H7 (cell line): ENCODE measurements at regions not wholly inside any gene's neighbourhood (a gene's known extent, or its start where the extent isn't known, plus 50 kb on each side); places are given as distances from the start of the nearest gene placed in this dataset.
"Not testable (repeated sequence)": the region's sequence is repeated elsewhere in the genome, so short reads cannot be mapped to it uniquely, and the experiment has no call there.

Experiments used
- DNase-seq: peaks from one replicate; pipeline ENCODE4 v3.0.0; 2012
- H3K27me3 ChIP-seq: 2 replicates; pipeline ENCODE4 v1.6.0; 2011; ENCODE audit warnings: mild to moderate bottlenecking, low read length; ENCODE audit not compliant: control insufficient read depth, insufficient read depth
- H3K36me3 ChIP-seq: replicated peaks from 2 replicates; pipeline ENCODE4 v1.5.1; 2011; ENCODE audit warnings: low read length; ENCODE audit not compliant: control insufficient read depth, insufficient read depth
- H3K4me3 ChIP-seq: 2 replicates; pipeline ENCODE4 v1.5.1; 2011; ENCODE audit warnings: low read depth, mild to moderate bottlenecking, control low read depth, low read length, moderate library complexity; ENCODE audit not compliant: insufficient read depth

GRCh38 chr3:110685630-110686029 is 386.0 kb upstream of the NECTIN3 start:
- peak; percentile 9 for DNase-seq
- Histone ChIP-seq H3K27me3 (no peaks in the 10 kb centered on the region), H3K4me3 (no peak overlapping the region), H3K36me3 (no peaks in the 10 kb centered on the region)

- H3K36me3 ChIP-seq = no peaks in the 10 kb centered on the region
- H3K27me3 ChIP-seq = no peaks in the 10 kb centered on the region
- no peak for DNase-seq
- H3K4me3 ChIP-seq = no peak overlapping the region
Observed at GRCh38 chr3:110686701-110687100, 384.9 kb upstream of the NECTIN3 start.

- no peak for DNase-seq
- Histone ChIP-seq H3K4me3 (no peak overlapping the region), H3K36me3 (no peaks in the 10 kb centered on the region), H3K27me3 (no peaks in the 10 kb centered on the region)
Observed at GRCh38 chr3:110687138-110687537, 384.5 kb upstream of the NECTIN3 start.

DNA sequence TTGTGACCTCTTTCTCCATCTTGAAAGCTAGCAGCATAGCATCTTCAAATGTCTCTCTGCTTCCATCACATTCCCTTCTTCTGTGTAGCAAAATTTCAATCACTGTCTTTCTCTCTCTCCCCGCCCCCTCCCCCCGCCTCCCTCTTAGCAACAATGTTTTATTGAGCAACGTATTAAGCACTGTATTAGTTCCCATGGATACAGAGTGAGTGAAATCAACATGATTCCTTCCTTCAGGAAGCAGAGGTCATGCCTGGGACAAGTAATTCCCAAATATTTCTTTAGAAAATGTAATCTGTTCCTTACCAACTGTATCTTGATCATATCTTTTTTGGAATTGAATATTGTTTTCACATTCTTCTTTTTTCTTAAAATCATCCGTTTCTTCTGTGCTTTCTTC is 373.7 kb upstream of the NECTIN3 start:
- no peaks in the 10 kb centered on the region for H3K36me3 ChIP-seq
- no peak for DNase-seq
- no peaks in the 10 kb centered on the region for H3K27me3 ChIP-seq
- H3K4me3 ChIP-seq = no peak overlapping the region

- not testable (repeated sequence) for H3K27me3 ChIP-seq, H3K36me3 ChIP-seq, H3K4me3 ChIP-seq, DNase-seq
Observed at GRCh38 chr3:110704332-110704731, 367.3 kb upstream of the NECTIN3 start.

- no peaks in the 10 kb centered on the region for H3K27me3 ChIP-seq
- H3K36me3 ChIP-seq = no peaks in the 10 kb centered on the region
- no peak for DNase-seq
- no peak overlapping the region for H3K4me3 ChIP-seq
Observed at GRCh38 chr3:110708156-110708555, 363.5 kb upstream of the NECTIN3 start.

DNA sequence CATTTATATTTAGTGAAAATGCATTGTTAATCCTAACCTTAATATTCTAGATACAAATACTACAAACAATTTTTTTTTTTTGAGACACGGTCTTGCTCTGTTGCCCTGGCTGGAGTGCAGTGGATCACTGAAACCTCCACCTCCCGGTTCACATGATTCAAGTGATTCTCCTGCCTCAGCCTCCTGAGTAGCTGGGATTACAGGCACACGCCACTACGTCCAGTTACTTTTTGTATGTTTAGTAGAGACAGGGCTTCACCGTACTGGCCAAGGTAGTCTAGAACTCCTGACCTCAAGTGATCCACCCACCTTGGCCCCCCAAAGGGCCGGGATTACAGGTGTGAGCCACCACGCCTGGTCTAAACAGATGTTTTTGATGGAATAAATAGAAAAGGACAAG is 361.5 kb upstream of the NECTIN3 start:
- no peak for DNase-seq
- Histone ChIP-seq H3K4me3 (no peak overlapping the region), H3K27me3 (no peaks in the 10 kb centered on the region), H3K36me3 (no peaks in the 10 kb centered on the region)

DNA sequence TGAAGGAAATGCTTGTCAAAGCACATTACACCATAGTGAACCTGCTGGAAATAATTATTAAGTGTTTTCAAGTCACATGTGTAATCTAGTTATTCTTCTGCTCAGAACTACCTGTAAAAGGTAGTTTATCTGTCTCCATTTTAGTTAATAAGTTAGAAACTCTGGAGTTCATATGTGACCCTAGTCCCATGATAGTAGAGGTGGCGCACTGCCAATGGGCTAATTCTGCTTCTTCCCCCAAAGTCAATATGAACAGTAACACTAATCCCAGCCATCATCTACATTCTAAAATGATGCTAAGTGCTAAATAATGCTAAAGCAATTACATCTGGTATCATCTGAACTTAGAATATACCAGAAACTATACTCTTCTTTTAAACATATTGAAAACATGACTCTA is 361.0 kb upstream of the NECTIN3 start:
- no peaks in the 10 kb centered on the region for H3K36me3 ChIP-seq
- no peak overlapping the region for H3K4me3 ChIP-seq
- no peaks in the 10 kb centered on the region for H3K27me3 ChIP-seq
- no peak for DNase-seq

DNA sequence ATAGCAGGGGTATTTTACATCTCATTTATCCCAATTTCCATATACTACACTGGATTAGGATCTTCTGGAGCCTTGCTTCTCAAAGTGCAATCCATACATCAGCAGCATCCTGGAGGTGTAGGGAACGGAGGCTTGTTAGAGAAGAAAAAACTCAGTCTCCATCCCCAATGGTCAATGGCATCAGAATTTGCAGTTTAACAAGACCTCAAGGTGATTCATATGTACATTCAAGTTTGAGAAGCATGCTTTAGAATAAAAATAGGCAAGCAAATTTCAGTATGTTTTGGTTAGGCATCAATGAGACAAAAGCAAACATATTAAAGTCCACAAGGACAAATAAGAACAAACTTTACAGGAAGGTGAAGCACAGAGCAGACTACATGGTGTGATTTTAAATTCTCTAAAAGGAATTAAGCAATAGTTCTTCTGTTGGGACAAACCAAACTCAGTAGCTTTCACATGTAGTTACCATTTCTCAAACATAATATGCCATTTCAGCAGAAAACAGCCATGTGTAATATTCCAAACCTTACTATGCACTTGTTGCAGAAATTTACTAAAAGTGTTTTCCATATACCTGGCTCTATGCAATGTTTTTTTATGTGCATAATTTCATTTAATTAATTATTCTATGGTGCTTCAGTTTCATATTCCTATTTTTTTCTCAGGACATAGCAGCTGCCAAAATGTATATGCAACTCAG is 360.3 kb upstream of the NECTIN3 start:
- no peak for DNase-seq
- H3K27me3 ChIP-seq = no peaks in the 10 kb centered on the region
- no peaks in the 10 kb centered on the region for H3K36me3 ChIP-seq
- H3K4me3 ChIP-seq = no peak overlapping the region

DNA sequence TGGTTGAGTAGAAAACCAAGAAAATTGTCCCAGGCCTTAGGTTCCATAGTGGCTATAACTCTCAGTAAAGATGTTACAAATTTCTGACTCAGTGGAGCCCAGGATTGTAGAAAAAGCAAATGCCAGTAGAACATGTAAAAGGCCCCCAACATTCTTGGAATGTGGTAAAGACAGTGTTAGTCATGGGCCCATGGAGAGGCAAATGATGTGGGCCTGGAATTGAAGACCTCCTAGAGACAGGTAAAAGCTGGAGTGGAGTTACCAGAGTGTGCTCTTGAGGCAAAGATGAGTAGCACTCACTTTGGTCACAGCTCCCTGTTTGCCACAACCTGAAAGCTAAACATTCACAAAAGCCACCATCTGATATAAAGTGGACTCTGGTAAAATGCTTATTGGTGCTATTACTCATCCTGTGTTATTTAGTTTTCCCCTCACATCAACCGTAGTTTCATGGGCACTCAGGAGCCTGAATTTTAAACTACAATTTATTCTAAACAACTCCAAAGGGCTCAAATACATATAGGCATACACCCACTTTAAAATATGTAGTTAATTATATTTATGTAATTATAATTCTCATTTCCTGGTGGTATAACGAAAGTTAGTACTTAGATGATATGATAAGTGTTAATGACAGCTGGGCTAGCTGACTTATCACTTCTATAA is 359.6 kb upstream of the NECTIN3 start:
- Histone ChIP-seq H3K4me3 (no peak overlapping the region), H3K27me3 (no peaks in the 10 kb centered on the region), H3K36me3 (no peaks in the 10 kb centered on the region)
- DNase-seq = peak; percentile 7

DNA sequence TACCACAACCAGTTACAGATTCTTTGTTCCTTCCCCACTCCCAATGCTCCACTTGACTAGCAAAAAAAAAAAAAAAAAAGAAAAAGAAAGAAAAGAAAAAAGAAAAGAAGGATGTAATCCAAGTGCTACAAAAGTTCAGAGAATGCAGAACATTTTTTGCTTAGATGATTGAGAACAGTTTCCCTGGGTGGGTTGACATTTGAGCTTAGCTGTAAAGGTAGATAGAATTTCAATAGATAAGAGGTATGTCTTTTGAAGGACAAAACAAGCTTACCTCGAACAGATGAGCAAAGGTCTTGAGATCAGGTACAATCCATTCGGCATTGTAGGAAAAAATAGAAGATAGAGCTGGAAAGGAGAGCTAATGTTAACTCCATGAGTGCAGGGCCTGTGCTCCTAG is 344.6 kb upstream of the NECTIN3 start:
- H3K4me3 ChIP-seq = no peak overlapping the region
- no peaks in the 10 kb centered on the region for H3K27me3 ChIP-seq
- no peaks in the 10 kb centered on the region for H3K36me3 ChIP-seq
- no peak for DNase-seq

GRCh38 chr3:110731148-110731547 is 340.5 kb upstream of the NECTIN3 start:
- H3K27me3 ChIP-seq = no peaks in the 10 kb centered on the region
- H3K36me3 ChIP-seq = no peaks in the 10 kb centered on the region
- H3K4me3 ChIP-seq = no peak overlapping the region
- no peak for DNase-seq

GRCh38 chr3:110732420-110732819 is 339.2 kb upstream of the NECTIN3 start:
- Histone ChIP-seq H3K4me3 (no peak overlapping the region), H3K27me3 (no peaks in the 10 kb centered on the region), H3K36me3 (no peaks in the 10 kb centered on the region)
- no peak for DNase-seq

DNA sequence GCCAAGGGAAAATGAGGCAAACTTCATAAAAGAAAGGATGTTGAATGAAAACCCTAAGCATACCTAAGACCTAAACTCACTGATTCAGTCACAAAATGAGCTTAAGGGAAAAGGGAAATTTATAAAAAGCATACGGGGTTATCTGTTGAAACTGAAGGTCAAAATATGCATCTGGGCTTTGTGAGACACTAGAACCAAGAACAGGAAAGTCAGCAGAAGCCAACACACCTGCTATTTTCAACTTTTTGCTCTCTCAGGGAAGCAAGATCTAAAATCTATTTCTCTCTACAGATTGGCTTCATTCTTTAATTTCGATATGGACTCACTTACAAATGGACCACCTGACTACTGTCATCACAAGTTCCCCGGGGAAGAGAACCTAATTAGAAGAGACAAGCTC is 338.6 kb upstream of the NECTIN3 start:
- Histone ChIP-seq H3K27me3 (no peaks in the 10 kb centered on the region), H3K36me3 (no peaks in the 10 kb centered on the region), H3K4me3 (no peak overlapping the region)
- DNase-seq = no peak

- no peak overlapping the region for H3K4me3 ChIP-seq
- H3K36me3 ChIP-seq = no peaks in the 10 kb centered on the region
- no peak for DNase-seq
- H3K27me3 ChIP-seq = no peaks in the 10 kb centered on the region
Observed at GRCh38 chr3:110734524-110734923, 337.1 kb upstream of the NECTIN3 start.
